HG03575 (cell line): ENCODE measurements at regions not wholly inside any gene's neighbourhood (a gene's known extent, or its start where the extent isn't known, plus 50 kb on each side); places are given as distances from the start of the nearest gene placed in this dataset.

Experiments
- ATAC-seq: cut with Tn5 transposase; IDR thresholded peaks from one replicate; pipeline ENCODE4 v1.9.1; 2021; ENCODE audit not compliant: unreplicated experiment, insufficient number of reproducible peaks, low FRiP score; ENCODE audit errors: extremely low read depth

GRCh38 chr5:58403822-58404433 is 56.0 kb downstream of the PLK2 start:
- ATAC-seq: no peak

DNA sequence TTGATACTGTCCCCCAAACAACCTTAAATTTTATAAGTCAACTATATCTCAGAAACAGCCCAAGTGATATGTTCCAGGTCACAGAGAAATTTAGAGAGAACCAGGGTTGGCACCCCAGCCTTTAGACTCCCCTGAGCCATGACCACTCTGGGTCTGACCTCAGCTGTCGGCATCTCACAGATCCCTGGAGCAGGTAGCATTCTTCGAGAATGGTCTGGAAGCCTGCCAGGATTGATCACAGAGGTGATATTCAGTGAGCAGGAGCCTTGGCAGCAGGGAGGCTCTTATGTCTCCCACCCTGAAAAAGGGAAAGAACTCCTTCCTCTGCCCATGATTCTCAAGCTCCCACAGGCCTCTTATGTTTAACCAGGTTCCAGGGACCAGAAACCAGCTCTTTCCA is 58.2 kb downstream of the PLK2 start:
- ATAC-seq: no peak

- ATAC-seq: no peak
These were observed 59.1 kb downstream of the PLK2 start for GRCh38 chr5:58400737-58401136.

GRCh38 chr5:58399951-58400350 is 59.9 kb downstream of the PLK2 start:
- no peak for ATAC-seq

DNA sequence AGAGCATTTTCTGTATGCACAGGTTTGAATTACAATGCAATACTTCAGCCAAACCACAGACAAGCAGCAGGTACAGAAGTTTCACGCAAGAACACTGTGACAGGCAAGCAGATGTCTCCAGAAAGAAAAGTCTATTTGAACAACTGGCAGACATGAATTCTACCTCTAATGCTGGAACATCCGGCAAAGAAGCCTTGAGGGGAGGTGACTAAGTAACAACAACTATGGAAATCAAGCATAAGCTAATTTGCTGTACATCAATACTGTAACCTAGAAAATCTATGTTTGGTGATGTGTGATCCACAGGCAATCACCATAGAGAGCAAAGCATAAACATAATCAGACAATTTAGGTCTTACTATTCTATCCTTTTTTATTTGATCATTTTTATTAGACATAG is 65.5 kb downstream of the PLK2 start:
- no peak for ATAC-seq

DNA sequence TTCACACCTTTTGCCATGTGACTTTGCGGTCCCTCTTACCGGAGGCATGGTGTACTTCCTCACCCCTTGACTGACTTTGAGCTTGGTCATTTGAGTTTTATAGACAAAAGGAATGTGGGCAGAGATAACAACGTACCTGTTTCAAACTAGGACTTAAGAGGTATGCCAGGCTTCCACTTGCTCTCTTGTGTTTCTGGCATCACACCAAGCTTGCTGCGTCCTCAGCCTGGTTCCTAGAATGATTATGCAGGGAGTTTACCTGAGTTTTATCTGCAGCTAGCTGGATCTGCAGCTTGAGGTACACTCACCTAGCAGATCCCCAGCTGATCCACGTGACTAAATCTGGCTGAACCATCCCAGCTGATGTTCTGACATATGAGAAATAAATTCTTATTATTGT is 66.2 kb downstream of the PLK2 start:
- no peak for ATAC-seq

DNA sequence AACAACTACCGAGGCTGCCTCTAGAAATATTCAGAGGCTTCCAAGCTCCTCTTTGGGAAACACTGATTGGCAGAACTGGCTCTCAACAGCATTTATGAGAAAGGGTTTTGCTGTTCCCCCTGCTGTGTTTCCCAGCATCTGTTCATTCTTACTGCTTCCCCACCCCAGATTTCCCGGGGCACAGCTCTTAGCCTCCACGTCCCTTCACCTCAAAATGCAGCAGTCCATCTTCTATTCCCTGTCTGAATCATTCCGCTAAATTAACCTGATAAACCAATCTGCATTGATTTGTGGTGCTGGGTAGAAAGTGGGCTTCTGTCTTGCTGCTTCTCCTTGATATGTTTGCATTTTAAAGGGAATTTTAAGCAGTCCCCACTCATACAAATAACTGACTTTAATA is 67.4 kb downstream of the PLK2 start:
- ATAC-seq: no peak

- no peak for ATAC-seq
These were observed 76.4 kb downstream of the PLK2 start for GRCh38 chr5:58383448-58383847.

GRCh38 chr5:58382131-58382534 is 77.8 kb downstream of the PLK2 start:
- ATAC-seq: no peak

DNA sequence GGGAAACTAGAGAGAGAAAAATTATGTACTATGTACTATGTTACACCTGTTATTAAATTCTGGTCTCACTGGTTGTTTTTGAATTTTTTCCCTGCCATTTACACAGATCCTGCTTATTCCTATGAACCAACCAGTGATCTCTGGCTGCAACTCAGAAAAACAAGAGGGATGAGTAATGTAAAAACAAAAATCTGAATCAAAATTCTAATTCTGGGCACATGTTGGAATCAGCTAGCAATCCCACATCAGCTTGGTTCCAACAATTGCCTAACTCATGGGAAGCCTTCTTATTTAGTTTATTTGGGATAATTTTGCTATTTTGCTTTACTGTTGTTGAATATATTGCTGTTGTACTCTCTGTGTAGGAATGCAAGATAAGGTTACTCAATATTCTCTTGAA is 78.3 kb downstream of the PLK2 start:
- no peak for ATAC-seq

- ATAC-seq: no peak
These were observed 79.2 kb downstream of the PLK2 start for GRCh38 chr5:58380655-58381054.

GRCh38 chr5:58378613-58379390 is 81.1 kb downstream of the PLK2 start:
- no peak for ATAC-seq

DNA sequence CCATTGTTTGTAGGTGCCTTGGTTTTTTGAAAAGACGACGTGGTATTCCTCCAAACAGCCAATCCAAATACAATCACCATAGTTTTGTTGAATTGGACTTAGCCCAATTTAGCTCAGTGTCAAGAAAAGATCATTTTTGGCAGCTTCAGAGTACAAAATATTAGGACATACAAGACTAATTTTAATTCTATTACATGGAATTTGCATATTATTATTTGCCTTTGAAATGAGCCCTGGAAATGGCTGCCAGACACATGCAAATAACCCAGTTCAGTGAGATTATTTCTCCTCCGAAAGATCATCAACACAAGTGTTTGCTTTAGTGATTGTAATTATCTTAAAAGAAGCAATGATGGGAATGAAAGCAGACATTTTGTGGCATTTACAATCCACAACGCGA is 89.3 kb downstream of the PLK2 start:
- no peak for ATAC-seq

GRCh38 chr5:58369513-58370190 is 90.2 kb downstream of the PLK2 start:
- no peak for ATAC-seq

- no peak for ATAC-seq
These were observed 93.4 kb downstream of the PLK2 start for GRCh38 chr5:58366461-58366860.

DNA sequence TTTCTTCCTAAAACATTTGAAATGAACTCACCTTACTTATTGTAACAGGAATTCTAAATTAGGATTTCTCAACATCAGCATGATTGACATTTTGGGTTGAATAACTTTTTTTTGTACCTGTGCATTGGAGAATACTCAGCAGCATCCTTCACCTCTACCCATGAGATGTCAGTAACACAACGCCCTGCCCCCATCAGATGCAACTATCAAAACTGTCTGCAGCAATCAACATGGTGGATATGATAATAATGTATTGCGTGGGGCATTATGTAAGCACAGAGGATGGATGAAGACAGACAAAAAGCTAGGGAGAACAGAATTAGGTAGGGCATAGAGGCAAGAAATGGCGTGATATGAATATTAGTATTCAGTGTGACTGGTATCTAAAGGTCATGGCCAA is 94.1 kb downstream of the PLK2 start:
- no peak for ATAC-seq

DNA sequence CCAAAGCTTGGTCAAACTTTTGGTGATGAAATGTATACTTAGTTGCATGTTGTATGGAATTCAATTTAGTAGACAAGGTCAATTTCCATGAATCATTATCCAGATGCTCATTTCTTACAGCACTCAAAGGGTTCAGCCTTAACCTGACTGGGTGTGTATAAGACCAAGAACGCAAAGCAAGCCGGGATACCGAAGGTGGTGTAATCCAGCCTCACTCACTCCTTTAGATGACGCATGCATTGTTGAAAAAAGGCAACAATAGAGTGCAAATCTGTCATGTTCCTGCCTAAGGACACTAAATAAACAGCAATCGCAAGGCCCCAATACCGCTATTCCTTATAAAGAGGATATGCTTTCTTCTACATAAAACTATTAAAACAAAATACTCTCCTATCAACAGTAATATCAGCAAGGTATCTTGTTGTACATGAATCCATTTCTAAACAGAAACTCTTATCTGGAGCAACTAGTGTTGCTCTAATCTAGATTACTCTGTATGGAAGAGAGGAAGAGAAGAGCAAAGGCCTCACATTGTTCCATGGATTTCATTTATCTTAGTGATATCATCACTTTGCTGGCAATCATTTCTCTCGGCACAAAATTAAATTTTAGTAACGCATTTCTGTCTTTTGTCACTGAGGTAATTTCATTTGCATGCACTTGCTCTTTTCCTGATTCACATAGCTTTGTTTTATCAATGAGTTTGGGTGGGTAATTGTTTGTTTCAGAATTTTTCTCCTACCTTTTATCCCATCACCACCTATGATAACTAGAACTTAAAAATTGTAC is 96.2 kb downstream of the PLK2 start:
- no peak for ATAC-seq

DNA sequence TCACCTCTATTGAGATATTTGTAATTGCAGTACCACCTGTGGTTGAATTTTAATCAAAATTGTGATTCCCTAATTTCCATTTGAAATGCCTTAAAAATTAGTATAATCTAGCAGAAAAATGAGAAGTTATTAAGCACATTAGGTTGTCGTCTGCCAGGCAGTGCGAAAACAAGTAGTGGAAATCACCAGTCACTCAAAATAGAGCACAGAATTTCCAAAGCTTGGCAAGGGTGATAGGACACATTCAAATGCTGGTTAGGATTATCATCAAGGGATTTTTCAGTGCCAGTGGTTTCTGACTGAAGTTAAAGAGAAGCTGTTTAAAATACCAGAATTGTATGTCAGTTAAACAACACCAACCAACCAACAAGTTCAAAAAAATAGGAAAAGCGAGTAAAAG is 97.8 kb downstream of the PLK2 start:
- no peak for ATAC-seq

- no peak for ATAC-seq
These were observed 99.1 kb downstream of the PLK2 start for GRCh38 chr5:58360794-58361193.

DNA sequence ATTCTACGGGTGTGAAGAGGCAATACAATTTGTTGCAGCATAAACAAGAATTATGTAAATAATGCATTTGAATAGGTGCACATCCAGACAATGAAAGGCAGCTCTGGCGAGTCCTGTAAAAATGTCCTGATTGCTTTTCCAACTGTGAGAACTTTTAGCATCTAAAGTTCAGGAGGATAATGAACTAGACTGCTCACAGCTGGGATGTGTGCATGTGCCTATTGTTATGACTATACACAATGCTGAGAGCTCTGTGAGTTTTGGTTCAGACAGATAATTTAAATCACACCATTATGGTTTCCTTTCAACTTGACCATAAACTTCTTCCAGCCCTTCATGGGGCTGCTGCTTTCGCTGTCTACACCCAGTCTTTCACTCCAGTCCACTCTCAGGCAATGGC is 99.9 kb downstream of the PLK2 start:
- ATAC-seq: no peak
